Caco-2 (cell line): ENCODE measurements at regions not wholly inside any gene's neighbourhood (a gene's known extent, or its start where the extent isn't known, plus 50 kb on each side); places are given as distances from the start of the nearest gene placed in this dataset.
A peak's percentile ranks its signal among the peaks of the same experiment; 100 is the strongest.

Experiments
- BruUV-seq: library from RNA; stranded (reverse); fragments of 400-500 nt; replicated peaks from 2 replicates; lab custom pipeline; 2021; lab: Mats Ljungman, UMichigan
- CTCF ChIA-PET: fragments of 300-600 bp; sonication (Branson Sonifier 250); formaldehyde crosslinking; loops from one replicate; lab custom pipeline; 2022; ENCODE audit warnings: antibody characterized with exemption; lab: Charles Lee
- POLR2A ChIA-PET: fragments of 300-600 bp; sonication (Branson Sonifier 250); formaldehyde crosslinking; loops from one replicate; lab custom pipeline; 2022; ENCODE audit warnings: antibody characterized with exemption; lab: Charles Lee
- DNase-seq, 2 experiments: peaks; one replicate each; pipeline versions ENCODE4 v3.0.0 to v3.0.0-alpha.2; 2020 to 2022
- H3K27me3 ChIP-seq: replicated peaks from 2 replicates; pipeline ENCODE4 v1.6.0; 2011; ENCODE audit warnings: low read length; ENCODE audit not compliant: control insufficient read depth, insufficient read depth
- H3K36me3 ChIP-seq: 2 replicates; pipeline ENCODE4 v1.5.1; 2011; ENCODE audit warnings: low read length; ENCODE audit not compliant: control insufficient read depth, insufficient read depth
- H3K4me1 ChIP-seq: fragments of 250-450 bp; sonication (Bioruptor Pico); 2 replicates; pipeline ENCODE4 v1.5.1; 2020; ENCODE audit warnings: mild to moderate bottlenecking
- H3K4me3 ChIP-seq: 2 replicates; pipeline ENCODE4 v1.5.1; 2011; ENCODE audit warnings: low read depth, mild to moderate bottlenecking, control low read depth, low read length
- H3K9me3 ChIP-seq: fragments of 250-450 bp; sonication (Bioruptor Pico); 2 replicates; pipeline ENCODE4 v1.5.1; 2020; ENCODE audit warnings: mild to moderate bottlenecking, moderate library complexity
- H3K27ac Mint-ChIP-seq: one replicate; pipeline ENCODE4 v1.8.0; 2022; ENCODE audit warnings: mixed read lengths; ENCODE audit not compliant: unreplicated experiment
- H3K27me3 Mint-ChIP-seq: one replicate; pipeline ENCODE4 v1.8.0; 2022; ENCODE audit warnings: mixed read lengths; ENCODE audit not compliant: insufficient read depth, unreplicated experiment
- H3K36me3 Mint-ChIP-seq: one replicate; pipeline ENCODE4 v1.8.0; 2022; ENCODE audit warnings: mild to moderate bottlenecking, mixed read lengths; ENCODE audit not compliant: insufficient read depth, unreplicated experiment
- H3K4me1 Mint-ChIP-seq: one replicate; pipeline ENCODE4 v1.8.0; 2022; ENCODE audit warnings: low read depth, mixed read lengths; ENCODE audit not compliant: unreplicated experiment
- H3K4me3 Mint-ChIP-seq: one replicate; pipeline ENCODE4 v1.8.0; 2022; ENCODE audit warnings: mild to moderate bottlenecking, moderate library complexity, mixed read lengths; ENCODE audit not compliant: unreplicated experiment
- H3K9me3 Mint-ChIP-seq: one replicate; pipeline ENCODE4 v1.8.0; 2022; ENCODE audit warnings: mixed read lengths; ENCODE audit not compliant: unreplicated experiment
- CTCF ChIP-seq, 2 experiments: fragments of 200-600 bp in 1 of 2; IDR thresholded peaks; 1 replicate in 1 of 2; 2 replicates in 1 of 2; pipeline versions ENCODE4 v1.5.1 to v1.8.0; 2011 to 2022; ENCODE audit warnings: antibody characterized with exemption in 1 of 2, control low read depth in 1 of 2, inconsistent platforms in 1 of 2, low read depth in 1 of 2, low read length in 1 of 2, mild to moderate bottlenecking in 1 of 2, moderate library complexity in 1 of 2; ENCODE audit not compliant: insufficient read depth in 1 of 2, severe bottlenecking in 1 of 2, unreplicated experiment in 1 of 2
- intact Hi-C: fragments of 100-400 bp; cut with micrococcal nuclease; formaldehyde crosslinking; loops from one replicate; pipeline ENCODE4 v1.10.0; 2022; ENCODE audit not compliant: unreplicated experiment

DNA sequence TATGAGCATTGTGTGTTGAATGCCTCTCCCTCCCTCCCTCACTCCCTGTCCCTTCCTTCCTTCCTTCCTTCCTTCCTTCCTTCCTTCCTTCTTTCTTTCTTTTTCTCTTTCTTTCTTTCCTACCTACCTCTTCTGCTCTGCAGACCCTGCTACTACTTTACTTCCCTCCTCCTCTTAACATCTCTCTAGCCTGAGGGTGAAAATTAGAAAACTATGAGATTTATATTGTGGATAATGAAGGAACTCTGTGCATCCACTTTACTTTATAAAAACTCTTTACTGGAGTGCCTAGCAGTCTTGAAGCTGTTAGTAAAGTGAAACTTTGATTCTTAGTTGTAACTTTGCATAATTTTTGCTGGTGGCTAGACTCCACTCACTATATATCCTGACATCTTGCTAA is 572.2 kb downstream of the RWDD3 start:
- peaks cover 23% of the 10 kb centered on the region for H3K4me1 ChIP-seq
- H3K9me3 Mint-ChIP-seq, result no peaks in the 10 kb centered on the region
- no peak overlapping the region for H3K4me3 ChIP-seq
- intact Hi-C loops, result no loop called here
- H3K9me3 ChIP-seq, result no peaks in the 10 kb centered on the region
- H3K27ac Mint-ChIP-seq, result no peak overlapping the region
- H3K27me3 Mint-ChIP-seq, result no peaks in the 10 kb centered on the region
- no peaks in the 10 kb centered on the region for H3K36me3 Mint-ChIP-seq
- no peaks in the 10 kb centered on the region for H3K27me3 ChIP-seq
- POLR2A ChIA-PET, result no interaction called here
- no peak overlapping the region for H3K4me3 Mint-ChIP-seq
- CTCF ChIA-PET, result no interaction called here
- peaks cover 21% of the 10 kb centered on the region for H3K4me1 Mint-ChIP-seq
- no peak for DNase-seq
- H3K36me3 ChIP-seq, result no peaks in the 10 kb centered on the region
- no TSS peak for BruUV-seq
- no peak for TF ChIP-seq CTCF (IDR thresholded peaks at IDR 0.05; ENCODE audit: insufficient read depth in 1 of 2, low read depth in 1 of 2, low read length in 1 of 2, severe bottlenecking in 1 of 2, unreplicated experiment in 1 of 2)

DNA sequence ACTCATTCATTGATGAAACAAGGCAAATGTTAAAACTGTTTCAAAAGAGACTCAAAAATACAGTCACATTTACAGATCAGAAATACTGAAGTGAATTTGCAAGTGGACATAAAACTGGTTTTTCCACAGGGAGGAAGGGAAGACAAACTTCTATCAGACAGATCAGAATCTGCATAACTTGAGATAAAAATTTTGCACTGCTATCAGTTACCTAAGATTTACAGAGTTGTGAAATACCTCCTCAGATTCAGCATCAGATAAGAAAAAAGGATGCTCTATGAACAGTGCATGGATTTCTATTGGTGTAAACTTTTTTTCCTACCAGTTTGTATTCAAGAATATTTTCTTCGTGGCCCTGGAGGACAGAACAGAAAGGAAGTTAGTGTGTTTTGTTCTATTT is 575.4 kb downstream of the RWDD3 start:
- Mint-ChIP-seq H3K27ac (peak overlapping the region; percentile 30), H3K4me3 (no peak overlapping the region), H3K9me3 (no peaks in the 10 kb centered on the region), H3K4me1 (peaks cover 21% of the 10 kb centered on the region), H3K27me3 (no peaks in the 10 kb centered on the region), H3K36me3 (no peaks in the 10 kb centered on the region)
- H3K4me1 ChIP-seq, result peaks cover 25% of the 10 kb centered on the region
- BruUV-seq, result no TSS peak
- no peak for TF ChIP-seq CTCF (IDR thresholded peaks at IDR 0.05; ENCODE audit: insufficient read depth in 1 of 2, low read depth in 1 of 2, low read length in 1 of 2, severe bottlenecking in 1 of 2, unreplicated experiment in 1 of 2)
- ChIA-PET CTCF (no interaction called here), POLR2A (no interaction called here)
- H3K27me3 ChIP-seq, result no peaks in the 10 kb centered on the region
- no peak overlapping the region for H3K4me3 ChIP-seq
- DNase-seq, result no peak
- H3K9me3 ChIP-seq, result no peaks in the 10 kb centered on the region
- H3K36me3 ChIP-seq, result no peaks in the 10 kb centered on the region
- intact Hi-C loops, result no loop called here

DNA sequence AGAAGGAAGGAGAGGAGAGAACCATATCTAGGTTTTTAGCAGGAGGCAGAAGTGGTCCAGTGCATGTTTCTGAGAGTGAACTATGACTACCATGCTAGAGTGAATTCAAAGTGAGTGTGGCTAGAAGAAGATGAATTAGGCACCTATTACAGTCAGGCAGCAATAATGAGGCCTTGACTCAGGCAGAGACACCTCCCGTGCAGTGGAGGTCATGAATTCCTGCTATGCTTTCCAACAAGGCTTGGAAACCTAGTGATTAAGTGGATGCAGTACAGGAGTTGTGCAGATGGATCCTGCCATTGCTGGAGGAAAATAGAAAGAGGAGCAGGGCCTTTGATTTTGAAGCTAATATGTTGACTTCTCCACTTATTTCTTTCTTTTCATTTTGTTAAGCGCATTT is 581.5 kb downstream of the RWDD3 start:
- ChIA-PET POLR2A (no interaction called here), CTCF (no interaction called here)
- TF ChIP-seq CTCF (IDR thresholded peaks at IDR 0.05; ENCODE audit: insufficient read depth in 1 of 2, low read depth in 1 of 2, low read length in 1 of 2, severe bottlenecking in 1 of 2, unreplicated experiment in 1 of 2), result no peak
- intact Hi-C loops, result no loop called here
- Mint-ChIP-seq H3K4me3 (no peak overlapping the region), H3K9me3 (no peaks in the 10 kb centered on the region), H3K27me3 (no peaks in the 10 kb centered on the region), H3K36me3 (no peaks in the 10 kb centered on the region), H3K27ac (no peak overlapping the region), H3K4me1 (no peaks in the 10 kb centered on the region)
- Histone ChIP-seq H3K27me3 (no peaks in the 10 kb centered on the region), H3K4me3 (no peak overlapping the region), H3K9me3 (no peaks in the 10 kb centered on the region), H3K36me3 (no peaks in the 10 kb centered on the region), H3K4me1 (peaks cover 7% of the 10 kb centered on the region; the same call in 1 of the 2 replicates)
- no peak for DNase-seq
- BruUV-seq, result no TSS peak
